H9 (cell line): ENCODE measurements at regions not wholly inside any gene's neighbourhood (a gene's known extent, or its start where the extent isn't known, plus 50 kb on each side); places are given as distances from the start of the nearest gene placed in this dataset.
"Not testable (repeated sequence)": the region's sequence is repeated elsewhere in the genome, so short reads cannot be mapped to it uniquely, and the experiment has no call there.

ENCODE experiments used
- DNase-seq: peaks from one replicate; pipeline ENCODE4 v3.0.0-alpha.2; 2017
- H2AFZ ChIP-seq: one replicate; pipeline ENCODE4 v1.6.1; 2013; ENCODE audit warnings: mild to moderate bottlenecking, low read length, control low read depth, moderate library complexity
- H2AK5ac ChIP-seq: 2 replicates; pipeline ENCODE4 v1.6.1; 2013; ENCODE audit warnings: low read length, control low read depth, mixed read lengths; ENCODE audit not compliant: insufficient read length
- H2BK120ac ChIP-seq: one replicate; pipeline ENCODE4 v1.6.1; 2013; ENCODE audit warnings: low read depth, mild to moderate bottlenecking, low read length, control low read depth, inconsistent platforms; ENCODE audit not compliant: poor library complexity, severe bottlenecking
- H2BK12ac ChIP-seq: 2 replicates; pipeline ENCODE4 v1.6.1; 2013; ENCODE audit warnings: low read length, control low read depth, mixed read lengths, low read depth; ENCODE audit not compliant: insufficient read length
- H2BK15ac ChIP-seq: 2 replicates; pipeline ENCODE4 v1.6.1; 2013; ENCODE audit warnings: low read depth, low read length, control low read depth
- H2BK20ac ChIP-seq: one replicate; pipeline ENCODE4 v1.6.1; 2013; ENCODE audit warnings: low read depth, mild to moderate bottlenecking, low read length, control low read depth, inconsistent platforms; ENCODE audit not compliant: poor library complexity, severe bottlenecking
- H2BK5ac ChIP-seq: 2 replicates; pipeline ENCODE4 v1.6.1; 2013; ENCODE audit warnings: low read length, control low read depth, mixed read lengths; ENCODE audit not compliant: insufficient read length
- H3K14ac ChIP-seq: 2 replicates; pipeline ENCODE4 v1.6.1; 2013; ENCODE audit warnings: low read length, control low read depth; ENCODE audit not compliant: insufficient read depth
- H3K18ac ChIP-seq: 2 replicates; pipeline ENCODE4 v1.6.1; 2013; ENCODE audit warnings: low read depth, mild to moderate bottlenecking, mixed read lengths, low read length, control low read depth; ENCODE audit not compliant: insufficient read length
- H3K23ac ChIP-seq: 2 replicates; pipeline ENCODE4 v1.6.1; 2013; ENCODE audit warnings: low read length, control low read depth, mixed read lengths, low read depth; ENCODE audit not compliant: insufficient read length
- H3K23me2 ChIP-seq: 2 replicates; pipeline ENCODE4 v1.6.1; 2013; ENCODE audit warnings: low read depth, mild to moderate bottlenecking, mixed read lengths, low read length, control low read depth; ENCODE audit not compliant: insufficient read length, poor library complexity, severe bottlenecking
- H3K27ac ChIP-seq: 2 replicates; pipeline ENCODE4 v1.5.1; 2013; ENCODE audit warnings: low read length, control low read depth, mixed read lengths, low read depth; ENCODE audit not compliant: insufficient read length
- H3K27me3 ChIP-seq: 2 replicates; pipeline ENCODE4 v1.6.1; 2013; ENCODE audit warnings: low read length, control low read depth, inconsistent platforms; ENCODE audit not compliant: insufficient read depth
- H3K4ac ChIP-seq: 2 replicates; pipeline ENCODE4 v1.6.1; 2013; ENCODE audit warnings: low read depth, mild to moderate bottlenecking, control low read depth, inconsistent platforms, low read length, moderate library complexity
- H3K4me1 ChIP-seq: 2 replicates; pipeline ENCODE4 v1.6.1; 2013; ENCODE audit warnings: low read length, control low read depth, inconsistent platforms; ENCODE audit not compliant: insufficient read depth
- H3K4me2 ChIP-seq: 2 replicates; pipeline ENCODE4 v1.6.1; 2013; ENCODE audit warnings: low read length, control low read depth, mixed read lengths; ENCODE audit not compliant: insufficient read length, insufficient read depth
- H3K56ac ChIP-seq: 2 replicates; pipeline ENCODE4 v1.6.1; 2013; ENCODE audit warnings: low read depth, mild to moderate bottlenecking, mixed read lengths, low read length, control low read depth; ENCODE audit not compliant: insufficient read length
- H3K79me1 ChIP-seq: 2 replicates; pipeline ENCODE4 v1.6.1; 2013; ENCODE audit warnings: low read depth, mild to moderate bottlenecking, moderate library complexity, low read length, control low read depth, inconsistent platforms; ENCODE audit not compliant: insufficient read depth, poor library complexity, severe bottlenecking
- H3K79me2 ChIP-seq: 2 replicates; pipeline ENCODE4 v1.6.1; 2013; ENCODE audit warnings: low read length, control low read depth, inconsistent platforms; ENCODE audit not compliant: insufficient read depth
- H3K9ac ChIP-seq: 2 replicates; pipeline ENCODE4 v1.6.1; 2013; ENCODE audit warnings: low read length, control low read depth, mixed read lengths; ENCODE audit not compliant: insufficient read length; ENCODE audit errors: extremely low read depth
- H3K9me3 ChIP-seq: one replicate; pipeline ENCODE4 v1.6.1; 2013; ENCODE audit warnings: low read depth, low read length, inconsistent platforms; ENCODE audit not compliant: control insufficient read depth
- H3T11ph ChIP-seq: one replicate; pipeline ENCODE4 v1.6.1; 2013; ENCODE audit warnings: mild to moderate bottlenecking, low read length, control low read depth, inconsistent platforms
- H4K20me1 ChIP-seq: one replicate; pipeline ENCODE4 v1.6.1; 2013; ENCODE audit not compliant: control insufficient read depth, insufficient read length, insufficient read depth
- H4K5ac ChIP-seq: 2 replicates; pipeline ENCODE4 v1.6.1; 2013; ENCODE audit warnings: low read depth, mild to moderate bottlenecking, mixed read lengths, low read length, control low read depth; ENCODE audit not compliant: insufficient read length
- H4K8ac ChIP-seq: replicated peaks from 2 replicates; pipeline ENCODE4 v1.6.1; 2013; ENCODE audit warnings: low read length, control low read depth, mixed read lengths, low read depth; ENCODE audit not compliant: insufficient read length
- H4K91ac ChIP-seq: 2 replicates; pipeline ENCODE4 v1.6.1; 2013; ENCODE audit warnings: low read depth, mild to moderate bottlenecking, moderate library complexity, mixed read lengths, low read length, control low read depth; ENCODE audit not compliant: insufficient read length
- H3K27ac Mint-ChIP-seq, 3 experiments: 2 replicates in 2 of 3; 3 replicates in 1 of 3; pipeline ENCODE4 v1.8.0; 2020 to 2021; ENCODE audit warnings: mixed read lengths in 3 of 3, mild to moderate bottlenecking in 1 of 3, moderate library complexity in 1 of 3
- H3K27me3 Mint-ChIP-seq: 2 replicates; pipeline ENCODE4 v1.8.0; 2021; ENCODE audit warnings: low read depth, mild to moderate bottlenecking, moderate library complexity, mixed read lengths
- H3K36me3 Mint-ChIP-seq, 3 experiments: 2 replicates in 2 of 3; 3 replicates in 1 of 3; pipeline ENCODE4 v1.8.0; 2020 to 2021; ENCODE audit warnings: low read depth in 3 of 3, mixed read lengths in 3 of 3; ENCODE audit not compliant: insufficient read depth in 1 of 3
- H3K4me1 Mint-ChIP-seq, 2 experiments: 2 replicates each; pipeline ENCODE4 v1.8.0; 2020; ENCODE audit warnings: mixed read lengths in 2 of 2
- H3K4me3 Mint-ChIP-seq, 2 experiments: 2 replicates in 1 of 2; 3 replicates in 1 of 2; pipeline ENCODE4 v1.8.0; 2020 to 2021; ENCODE audit warnings: mild to moderate bottlenecking in 2 of 2, mixed read lengths in 2 of 2, moderate library complexity in 1 of 2
- H3K9me3 Mint-ChIP-seq, 2 experiments: 2 replicates in 1 of 2; 3 replicates in 1 of 2; pipeline ENCODE4 v1.8.0; 2020; ENCODE audit warnings: mild to moderate bottlenecking in 2 of 2, mixed read lengths in 2 of 2, moderate library complexity in 1 of 2
- WGBS: extraction: QIAGEN DNeasy Blood & Tissue Kit; methylation state at CpG from one replicate; pipeline ENCODE4 v1.1.7; 2013; ENCODE audit warnings: missing lambda C conversion rate, low lambda C conversion rate, mixed read lengths; ENCODE audit not compliant: insufficient read length; ENCODE audit errors: extremely low coverage; 5-methylcytosine and 5-hydroxymethylcytosine counted together

GRCh38 chr7:65133087-65133486 is 126.6 kb upstream of the ERV3-1 start:
- not testable (repeated sequence) for H3K4me3 Mint-ChIP-seq, DNase-seq, H3K9ac ChIP-seq

GRCh38 chr7:65132256-65132655 is 125.8 kb upstream of the ERV3-1 start:
- H3K79me1 ChIP-seq, H3K27me3 ChIP-seq, H2BK20ac ChIP-seq, H4K5ac ChIP-seq, H3K27ac Mint-ChIP-seq, H3K9me3 Mint-ChIP-seq, H3K14ac ChIP-seq, H2BK5ac ChIP-seq, H4K8ac ChIP-seq, H3K18ac ChIP-seq, H3K27ac ChIP-seq, H2BK15ac ChIP-seq, H3K79me2 ChIP-seq, H3K23me2 ChIP-seq, H3K36me3 Mint-ChIP-seq, H3K4me2 ChIP-seq, H3T11ph ChIP-seq, H3K4me1 Mint-ChIP-seq, H3K56ac ChIP-seq, H2BK12ac ChIP-seq, H3K27me3 Mint-ChIP-seq, H3K4me1 ChIP-seq, H2BK120ac ChIP-seq, DNase-seq, H4K20me1 ChIP-seq, H3K4ac ChIP-seq, H4K91ac ChIP-seq, H3K9me3 ChIP-seq, H3K23ac ChIP-seq, H2AK5ac ChIP-seq, H3K4me3 Mint-ChIP-seq, H2AFZ ChIP-seq, H3K9ac ChIP-seq: not testable (repeated sequence)
- no CpG with 5 or more reads among the region's 1 CpG for WGBS

More at GRCh38 chr7:65133087-65133486, 126.6 kb upstream of the ERV3-1 start:
- not testable (repeated sequence) for H4K5ac ChIP-seq, H3K9me3 Mint-ChIP-seq, H3K4me2 ChIP-seq, H3T11ph ChIP-seq, H4K20me1 ChIP-seq, H3K27me3 Mint-ChIP-seq, H3K23me2 ChIP-seq, H3K79me2 ChIP-seq, H3K36me3 Mint-ChIP-seq, H3K4me1 ChIP-seq, H2BK20ac ChIP-seq, H2BK5ac ChIP-seq, H2BK15ac ChIP-seq, H4K8ac ChIP-seq, H3K56ac ChIP-seq, H3K27ac ChIP-seq, H3K4ac ChIP-seq, H2BK120ac ChIP-seq, H3K9me3 ChIP-seq, H3K79me1 ChIP-seq, H2AFZ ChIP-seq, H2BK12ac ChIP-seq, H3K27me3 ChIP-seq, H3K23ac ChIP-seq, H4K91ac ChIP-seq, H2AK5ac ChIP-seq, H3K4me1 Mint-ChIP-seq, H3K14ac ChIP-seq, H3K27ac Mint-ChIP-seq, H3K18ac ChIP-seq
- no CpG with 5 or more reads among the region's 3 CpGs for WGBS
